Neural cell (in vitro differentiated cells): ENCODE measurements at regions not wholly inside any gene's neighbourhood (a gene's known extent, or its start where the extent isn't known, plus 50 kb on each side); places are given as distances from the start of the nearest gene placed in this dataset.

Experiments used
- H2AFZ ChIP-seq: fragments of 200-600, 300-800 bp; sonication (generic), shearing (Covaris generic); 2 replicates; pipeline ENCODE4 v1.6.0; 2014; ENCODE audit warnings: low read depth, mild to moderate bottlenecking, antibody characterized with exemption, low read length, moderate library complexity
- H3F3A ChIP-seq: fragments of 200-600 bp; shearing (Covaris generic); 2 replicates; pipeline ENCODE4 v1.6.1; 2016; ENCODE audit warnings: mild to moderate bottlenecking, moderate library complexity, mixed read lengths, antibody characterized with exemption, low read length; ENCODE audit not compliant: insufficient read depth, poor library complexity, severe bottlenecking
- H3K27ac ChIP-seq: fragments of 200-600, 300-800 bp; sonication (generic), shearing (Covaris generic); 2 replicates; pipeline ENCODE4 v1.5.1; 2014; ENCODE audit warnings: mild to moderate bottlenecking, low read length, moderate library complexity
- H3K27me3 ChIP-seq: fragments of 300-800, 200-600 bp; sonication (generic), shearing (Covaris generic); 2 replicates; pipeline ENCODE4 v1.6.0; 2014; ENCODE audit warnings: mild to moderate bottlenecking, low read depth, low read length, moderate library complexity; ENCODE audit not compliant: insufficient read depth
- H3K36me3 ChIP-seq: fragments of 300-800, 200-600 bp; sonication (generic), shearing (Covaris generic); 2 replicates; pipeline ENCODE4 v1.5.1; 2014; ENCODE audit warnings: mild to moderate bottlenecking, antibody characterized with exemption, low read length, moderate library complexity; ENCODE audit not compliant: insufficient read depth
- H3K4me2 ChIP-seq: fragments of 300-800, 200-600 bp; sonication (generic), shearing (Covaris generic); 2 replicates; pipeline ENCODE4 v1.6.0; 2014; ENCODE audit warnings: mild to moderate bottlenecking, low read length
- H3K4me3 ChIP-seq: fragments of 300-800, 200-600 bp; sonication (generic), shearing (Covaris generic); 2 replicates; pipeline ENCODE4 v1.5.1; 2014; ENCODE audit warnings: mild to moderate bottlenecking, low read length, moderate library complexity
- H3K79me2 ChIP-seq: fragments of 200-600 bp; shearing (Covaris generic); replicated peaks from 2 replicates; pipeline ENCODE4 v1.6.0; 2014; ENCODE audit warnings: mild to moderate bottlenecking, low read length, moderate library complexity; ENCODE audit not compliant: insufficient read depth
- H3K9ac ChIP-seq: fragments of 300-800, 200-600 bp; sonication (generic), shearing (Covaris generic); 2 replicates; pipeline ENCODE4 v1.6.1; 2016; ENCODE audit warnings: mild to moderate bottlenecking, low read length, mixed read lengths
- H3K9me2 ChIP-seq: fragments of 200-600 bp; shearing (Covaris generic); 2 replicates; pipeline ENCODE4 v1.6.1; 2016; ENCODE audit warnings: mild to moderate bottlenecking, low read length, mixed read lengths; ENCODE audit not compliant: insufficient read depth
- H3K9me3 ChIP-seq: fragments of 200-600, 300-800 bp; sonication (generic), shearing (Covaris generic); 2 replicates; pipeline ENCODE4 v1.6.1; 2016; ENCODE audit warnings: mild to moderate bottlenecking, mixed run types, low read length, moderate library complexity, mixed read lengths
- H4K20me1 ChIP-seq: fragments of 200-600 bp; shearing (Covaris generic); 2 replicates; pipeline ENCODE4 v1.6.1; 2016; ENCODE audit warnings: mild to moderate bottlenecking, mixed run types; ENCODE audit not compliant: insufficient read depth
- EZH2 ChIP-seq: fragments of 200-600, 300-800 bp; shearing (Covaris generic), sonication (generic); IDR thresholded peaks from 2 replicates; pipeline ENCODE4 v1.6.1; 2014; ENCODE audit warnings: antibody characterized with exemption, low read length, borderline replicate concordance, mild to moderate bottlenecking; ENCODE audit not compliant: insufficient read depth, poor library complexity, severe bottlenecking
- MXI1 ChIP-seq: fragments of 450-650 bp; conservative IDR thresholded peaks from 2 replicates; pipeline ENCODE4 v1.6.1; 2014; ENCODE audit warnings: antibody characterized with exemption, mild to moderate bottlenecking; ENCODE audit not compliant: poor library complexity, severe bottlenecking
- RAD21 ChIP-seq: fragments of 450-650 bp; conservative IDR thresholded peaks from 2 replicates; pipeline ENCODE4 v1.6.1; 2014; ENCODE audit warnings: antibody characterized with exemption, mild to moderate bottlenecking, moderate library complexity
- REST ChIP-seq: IDR thresholded peaks from 2 replicates; pipeline ENCODE4 v1.6.1; 2012; ENCODE audit warnings: borderline replicate concordance
- SMC3 ChIP-seq: fragments of 450-650 bp; conservative IDR thresholded peaks from 2 replicates; pipeline ENCODE4 v1.6.1; 2014; ENCODE audit warnings: antibody characterized with exemption, mild to moderate bottlenecking, moderate library complexity; ENCODE audit not compliant: poor library complexity
- TAF1 ChIP-seq: IDR thresholded peaks from 2 replicates; pipeline ENCODE4 v1.6.1; 2012; ENCODE audit warnings: low read depth
- TF ChIP-seq, protein P1 (sequence below): fragments of 450-650 bp; IDR thresholded peaks from 2 replicates; pipeline ENCODE4 v1.5.1; 2014; ENCODE audit warnings: antibody characterized with exemption, mild to moderate bottlenecking, moderate library complexity; ENCODE audit not compliant: poor library complexity, severe bottlenecking

- Histone ChIP-seq H4K20me1 (no peaks in the 10 kb centered on the region), H2AFZ (no peak overlapping the region), H3K9me2 (no peaks in the 10 kb centered on the region), H3K9me3 (no peaks in the 10 kb centered on the region), H3F3A (no peaks in the 10 kb centered on the region), H3K4me2 (no peak overlapping the region), H3K9ac (no peak overlapping the region), H3K27ac (no peak overlapping the region), H3K27me3 (no peaks in the 10 kb centered on the region), H3K4me3 (no peak overlapping the region), H3K79me2 (no peaks in the 10 kb centered on the region), H3K36me3 (no peaks in the 10 kb centered on the region)
- TF ChIP-seq TAF1: no peak
- TF ChIP-seq SMC3: no peak
- TF ChIP-seq, protein P1, sequence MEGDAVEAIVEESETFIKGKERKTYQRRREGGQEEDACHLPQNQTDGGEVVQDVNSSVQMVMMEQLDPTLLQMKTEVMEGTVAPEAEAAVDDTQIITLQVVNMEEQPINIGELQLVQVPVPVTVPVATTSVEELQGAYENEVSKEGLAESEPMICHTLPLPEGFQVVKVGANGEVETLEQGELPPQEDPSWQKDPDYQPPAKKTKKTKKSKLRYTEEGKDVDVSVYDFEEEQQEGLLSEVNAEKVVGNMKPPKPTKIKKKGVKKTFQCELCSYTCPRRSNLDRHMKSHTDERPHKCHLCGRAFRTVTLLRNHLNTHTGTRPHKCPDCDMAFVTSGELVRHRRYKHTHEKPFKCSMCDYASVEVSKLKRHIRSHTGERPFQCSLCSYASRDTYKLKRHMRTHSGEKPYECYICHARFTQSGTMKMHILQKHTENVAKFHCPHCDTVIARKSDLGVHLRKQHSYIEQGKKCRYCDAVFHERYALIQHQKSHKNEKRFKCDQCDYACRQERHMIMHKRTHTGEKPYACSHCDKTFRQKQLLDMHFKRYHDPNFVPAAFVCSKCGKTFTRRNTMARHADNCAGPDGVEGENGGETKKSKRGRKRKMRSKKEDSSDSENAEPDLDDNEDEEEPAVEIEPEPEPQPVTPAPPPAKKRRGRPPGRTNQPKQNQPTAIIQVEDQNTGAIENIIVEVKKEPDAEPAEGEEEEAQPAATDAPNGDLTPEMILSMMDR: no peak
- TF ChIP-seq RAD21: no peak
- no peak for TF ChIP-seq REST
- no peak for TF ChIP-seq EZH2
- no peak for TF ChIP-seq MXI1
These were observed 123.7 kb upstream of the ZNF516 start for GRCh38 chr18:76618721-76619120.

GRCh38 chr18:76616373-76616772 is 121.3 kb upstream of the ZNF516 start:
- no peaks in the 10 kb centered on the region for H3K27me3 ChIP-seq
- no peaks in the 10 kb centered on the region for H4K20me1 ChIP-seq
- no peaks in the 10 kb centered on the region for H3K36me3 ChIP-seq
- no peaks in the 10 kb centered on the region for H3K9me3 ChIP-seq
- no peak overlapping the region for H3K4me2 ChIP-seq
- H3K9me2 ChIP-seq: no peaks in the 10 kb centered on the region
- no peak overlapping the region for H3K27ac ChIP-seq
- no peak overlapping the region for H3K9ac ChIP-seq
- H3F3A ChIP-seq: no peaks in the 10 kb centered on the region
- H3K4me3 ChIP-seq: no peak overlapping the region
- no peak for TF ChIP-seq RAD21
- TF ChIP-seq, protein P1: no peak
- no peaks in the 10 kb centered on the region for H3K79me2 ChIP-seq
- no peak overlapping the region for H2AFZ ChIP-seq
